AG09309 (cell line): ENCODE measurements at regions not wholly inside any gene's neighbourhood (a gene's known extent, or its start where the extent isn't known, plus 50 kb on each side); places are given as distances from the start of the nearest gene placed in this dataset.

Experiments
- DNase-seq: peaks from one replicate; pipeline ENCODE4 v3.0.0-alpha.2; 2010; ENCODE audit warnings: low read depth
- H3K4me3 ChIP-seq: 2 replicates; pipeline ENCODE4 v1.5.1; 2011; ENCODE audit warnings: mild to moderate bottlenecking, low read depth, low read length, moderate library complexity; ENCODE audit not compliant: control insufficient read depth
- TF ChIP-seq, protein P1 (sequence below): IDR thresholded peaks from 2 replicates; pipeline ENCODE4 v1.5.1; 2011; ENCODE audit warnings: mild to moderate bottlenecking, low read depth, low read length, inconsistent platforms; ENCODE audit not compliant: insufficient read depth, control insufficient read depth; ENCODE audit errors: missing control alignments

DNA sequence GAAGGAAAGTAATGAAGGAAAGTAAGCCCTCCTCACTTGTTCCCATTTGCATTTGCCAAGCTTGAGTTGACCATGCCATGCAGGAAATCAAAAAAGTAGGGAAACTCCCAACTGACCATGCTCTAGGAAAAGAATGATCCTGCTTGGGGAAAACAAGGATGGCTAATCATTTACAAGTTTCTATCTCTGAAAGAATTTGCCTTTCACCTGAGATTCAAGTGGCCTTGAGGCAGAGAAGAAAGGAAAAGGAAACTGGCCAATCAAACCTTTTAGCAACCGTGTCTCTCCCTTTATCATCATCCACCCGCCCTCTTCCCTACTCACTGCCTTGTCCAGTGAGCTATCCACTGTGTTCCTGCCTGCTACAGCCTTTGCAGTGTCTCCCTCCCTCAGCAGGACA lies 757.2 kb upstream of the SOX9 start:
- TF ChIP-seq, protein P1, sequence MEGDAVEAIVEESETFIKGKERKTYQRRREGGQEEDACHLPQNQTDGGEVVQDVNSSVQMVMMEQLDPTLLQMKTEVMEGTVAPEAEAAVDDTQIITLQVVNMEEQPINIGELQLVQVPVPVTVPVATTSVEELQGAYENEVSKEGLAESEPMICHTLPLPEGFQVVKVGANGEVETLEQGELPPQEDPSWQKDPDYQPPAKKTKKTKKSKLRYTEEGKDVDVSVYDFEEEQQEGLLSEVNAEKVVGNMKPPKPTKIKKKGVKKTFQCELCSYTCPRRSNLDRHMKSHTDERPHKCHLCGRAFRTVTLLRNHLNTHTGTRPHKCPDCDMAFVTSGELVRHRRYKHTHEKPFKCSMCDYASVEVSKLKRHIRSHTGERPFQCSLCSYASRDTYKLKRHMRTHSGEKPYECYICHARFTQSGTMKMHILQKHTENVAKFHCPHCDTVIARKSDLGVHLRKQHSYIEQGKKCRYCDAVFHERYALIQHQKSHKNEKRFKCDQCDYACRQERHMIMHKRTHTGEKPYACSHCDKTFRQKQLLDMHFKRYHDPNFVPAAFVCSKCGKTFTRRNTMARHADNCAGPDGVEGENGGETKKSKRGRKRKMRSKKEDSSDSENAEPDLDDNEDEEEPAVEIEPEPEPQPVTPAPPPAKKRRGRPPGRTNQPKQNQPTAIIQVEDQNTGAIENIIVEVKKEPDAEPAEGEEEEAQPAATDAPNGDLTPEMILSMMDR, result no peak
- no peak for DNase-seq
- no peak overlapping the region for H3K4me3 ChIP-seq

DNA sequence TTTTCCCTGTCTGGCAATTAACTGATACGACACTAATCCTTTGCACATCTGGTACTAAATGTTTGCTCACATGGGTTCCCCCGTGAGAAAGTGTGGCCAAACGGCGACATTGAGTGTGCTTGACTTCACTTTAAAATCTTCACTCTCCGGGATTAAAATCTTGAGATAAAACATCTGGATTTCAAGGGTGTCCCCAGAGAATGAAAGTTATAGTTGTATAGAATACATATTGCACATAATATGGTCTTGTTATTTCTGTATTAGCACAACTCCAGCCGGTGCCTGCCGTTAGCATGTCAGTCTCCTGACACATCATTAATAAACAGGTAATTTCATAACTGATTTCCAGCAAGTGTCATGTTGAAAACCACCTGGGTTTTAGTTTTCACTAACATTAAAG lies 749.0 kb upstream of the SOX9 start:
- TF ChIP-seq, protein P1, result no peak
- no peak overlapping the region for H3K4me3 ChIP-seq
- DNase-seq, result no peak

- DNase-seq, result no peak
- TF ChIP-seq, protein P1, result no peak
- H3K4me3 ChIP-seq, result no peak overlapping the region
Measured at GRCh38 chr17:71375948-71376347, 744.9 kb upstream of the SOX9 start.

DNA sequence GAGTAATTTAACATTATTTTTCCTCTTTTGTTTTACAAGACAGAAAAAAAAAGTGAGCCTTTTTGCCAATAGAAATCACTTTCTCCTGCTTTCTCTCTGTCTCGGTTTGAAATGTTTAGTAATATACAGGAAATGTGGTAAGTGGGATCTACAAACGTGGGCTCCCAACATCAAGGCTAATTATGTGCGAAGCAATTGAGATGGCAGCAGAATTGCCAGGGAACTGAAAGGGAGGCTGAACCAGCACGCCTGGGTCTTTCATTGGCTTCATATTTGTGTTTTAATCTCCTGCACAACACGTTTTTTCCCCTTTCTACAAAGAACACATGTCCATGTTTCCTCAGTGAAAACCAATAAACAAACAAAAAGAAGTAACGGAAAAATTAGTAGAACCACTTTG lies 743.9 kb upstream of the SOX9 start:
- H3K4me3 ChIP-seq, result no peak overlapping the region
- no peak for DNase-seq
- TF ChIP-seq, protein P1, result no peak

DNA sequence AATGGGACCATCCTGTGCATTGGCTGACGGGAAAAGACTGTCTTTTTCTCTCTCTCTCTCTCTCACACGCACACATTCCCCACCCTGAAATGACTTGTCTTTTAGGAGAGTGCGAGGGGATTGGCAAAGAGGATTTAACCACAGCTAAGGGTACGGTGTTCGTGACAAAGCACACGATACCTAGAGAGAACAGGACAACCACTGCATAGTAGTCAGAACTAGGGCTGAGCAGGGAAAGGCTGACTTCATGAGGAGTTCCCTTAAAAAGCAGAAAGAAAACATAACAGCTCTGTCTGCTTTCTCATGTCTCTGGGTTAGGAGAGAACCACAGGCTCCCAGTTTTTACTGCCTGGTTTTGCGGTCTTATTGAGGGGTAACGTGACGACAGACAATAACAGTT lies 742.8 kb upstream of the SOX9 start:
- TF ChIP-seq, protein P1, result no peak
- H3K4me3 ChIP-seq, result no peak overlapping the region
- DNase-seq, result no peak

GRCh38 chr17:71378741-71379140 lies 742.1 kb upstream of the SOX9 start:
- DNase-seq, result no peak

More at GRCh38 chr17:71378741-71379140, 742.1 kb upstream of the SOX9 start:
- TF ChIP-seq, protein P1, result no peak
- H3K4me3 ChIP-seq, result no peak overlapping the region
